ENCODE measurements at regions not wholly inside any gene's neighbourhood (a gene's known extent, or its start where the extent isn't known, plus 50 kb on each side); places are given as distances from the start of the nearest gene placed in this dataset.
"Not testable (repeated sequence)": the region's sequence is repeated elsewhere in the genome, so short reads cannot be mapped to it uniquely, and the experiment has no call there.

- 82 to 87% (median 85%) methylated on average over 3 of the region's 3 CpGs for whole genome bisulfite sequencing, 5 donors
- Histone ChIP-seq H3K27ac (no peak overlapping the region), H3K4me1 (peaks cover 0 to 9% (median 0%) of the 10 kb centered on the region in 4 donors), H3K4me3 (no peak overlapping the region), H3K36me3 (no peaks in the 10 kb centered on the region), H3K27me3 (no peaks in the 10 kb centered on the region), H3K9me3 (peaks cover 0 to 4% (median 0%) of the 10 kb centered on the region in 4 donors)
- TF ChIP-seq EP300 (IDR thresholded peaks at IDR 0.05) (no peak), POLR2A (IDR thresholded peaks at IDR 0.05) (no peak), POLR2AphosphoS5 (IDR thresholded peaks at IDR 0.05) (no peak)
- TF ChIP-seq, protein P1, sequence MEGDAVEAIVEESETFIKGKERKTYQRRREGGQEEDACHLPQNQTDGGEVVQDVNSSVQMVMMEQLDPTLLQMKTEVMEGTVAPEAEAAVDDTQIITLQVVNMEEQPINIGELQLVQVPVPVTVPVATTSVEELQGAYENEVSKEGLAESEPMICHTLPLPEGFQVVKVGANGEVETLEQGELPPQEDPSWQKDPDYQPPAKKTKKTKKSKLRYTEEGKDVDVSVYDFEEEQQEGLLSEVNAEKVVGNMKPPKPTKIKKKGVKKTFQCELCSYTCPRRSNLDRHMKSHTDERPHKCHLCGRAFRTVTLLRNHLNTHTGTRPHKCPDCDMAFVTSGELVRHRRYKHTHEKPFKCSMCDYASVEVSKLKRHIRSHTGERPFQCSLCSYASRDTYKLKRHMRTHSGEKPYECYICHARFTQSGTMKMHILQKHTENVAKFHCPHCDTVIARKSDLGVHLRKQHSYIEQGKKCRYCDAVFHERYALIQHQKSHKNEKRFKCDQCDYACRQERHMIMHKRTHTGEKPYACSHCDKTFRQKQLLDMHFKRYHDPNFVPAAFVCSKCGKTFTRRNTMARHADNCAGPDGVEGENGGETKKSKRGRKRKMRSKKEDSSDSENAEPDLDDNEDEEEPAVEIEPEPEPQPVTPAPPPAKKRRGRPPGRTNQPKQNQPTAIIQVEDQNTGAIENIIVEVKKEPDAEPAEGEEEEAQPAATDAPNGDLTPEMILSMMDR (IDR thresholded peaks at IDR 0.05): no peak
- intact Hi-C loops (cut with DNase I; ENCODE audit: low total_unique reads): loop anchor here (10.0 kb wide), 1 partner anchor 891 kb away; no protein-coding TSS in a partner anchor
- no peak for DNase-seq
Measured at GRCh38 chr5:15103864-15104263, 232.3 kb upstream of the ANKH start.

DNA sequence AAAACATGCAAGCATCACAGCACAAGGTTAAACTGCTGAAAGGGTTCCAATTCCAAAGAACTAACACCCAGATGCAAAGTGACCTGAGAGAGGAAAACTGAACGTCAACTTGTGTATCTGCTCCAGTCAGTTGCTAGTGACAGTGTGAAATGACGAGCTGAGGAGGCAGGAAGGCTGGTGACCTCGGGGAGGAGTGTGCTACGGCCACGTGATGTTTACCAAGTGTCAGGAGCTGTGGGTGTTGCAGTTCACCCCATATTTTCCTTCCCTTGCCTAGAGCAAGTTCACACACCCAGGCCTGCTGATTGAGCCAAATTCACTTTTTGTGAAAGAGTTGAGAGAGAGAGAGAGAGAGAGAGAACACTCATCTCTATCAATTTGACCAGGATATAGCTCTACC lies 231.6 kb upstream of the ANKH start:
- intact Hi-C loops (cut with DNase I; ENCODE audit: low total_unique reads): loop anchor here (10.0 kb wide), 1 partner anchor 892 kb away; no protein-coding TSS in a partner anchor
- peak in 1 of 2 donors; percentile 20 for DNase-seq
- Histone ChIP-seq H3K9me3 (peaks cover 0 to 4% (median 0%) of the 10 kb centered on the region in 4 donors), H3K27ac (no peak overlapping the region), H3K36me3 (no peaks in the 10 kb centered on the region), H3K4me3 (no peak overlapping the region), H3K4me1 (peaks cover 0 to 9% (median 0%) of the 10 kb centered on the region in 4 donors), H3K27me3 (no peaks in the 10 kb centered on the region)
- TF ChIP-seq, protein P1 (IDR thresholded peaks at IDR 0.05): no peak
- TF ChIP-seq POLR2AphosphoS5 (IDR thresholded peaks at IDR 0.05): no peak
- no peak for TF ChIP-seq POLR2A (IDR thresholded peaks at IDR 0.05)
- TF ChIP-seq EP300 (IDR thresholded peaks at IDR 0.05): no peak
- WGBS, 5 donors: 18 to 47% (median 29%) methylated on average over 5 of the region's 5 CpGs

DNA sequence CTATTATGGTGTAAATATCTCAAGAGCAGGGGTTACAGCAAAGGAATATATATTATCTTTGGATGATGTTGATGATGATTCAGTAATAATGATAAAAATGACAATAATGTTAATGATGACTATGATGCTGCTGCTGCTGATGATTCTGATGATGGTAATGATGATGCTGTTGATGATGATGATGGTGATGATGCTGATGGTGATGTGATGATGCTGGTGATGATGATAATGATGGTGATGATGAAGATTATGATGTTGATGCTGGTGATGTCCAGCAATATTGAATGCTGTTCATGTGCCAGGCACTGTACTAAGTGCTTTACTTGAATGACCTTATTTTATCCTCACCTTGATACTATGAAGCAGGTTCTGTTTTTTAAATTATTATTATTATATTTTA lies 226.0 kb upstream of the ANKH start:
- Histone ChIP-seq H3K4me1 (no peaks in the 10 kb centered on the region), H3K27me3 (no peaks in the 10 kb centered on the region), H3K27ac (no peak overlapping the region), H3K9me3 (peaks cover 0 to 4% (median 0%) of the 10 kb centered on the region in 4 donors), H3K4me3 (no peak overlapping the region), H3K36me3 (no peaks in the 10 kb centered on the region)
- DNase-seq: no peak
- intact Hi-C loops (cut with DNase I; ENCODE audit: low total_unique reads): no loop called here
- TF ChIP-seq POLR2A (IDR thresholded peaks at IDR 0.05) (no peak), EP300 (IDR thresholded peaks at IDR 0.05) (no peak), POLR2AphosphoS5 (IDR thresholded peaks at IDR 0.05) (no peak)
- TF ChIP-seq, protein P1 (IDR thresholded peaks at IDR 0.05): no peak

GRCh38 chr5:15096686-15097085 lies 225.1 kb upstream of the ANKH start:
- DNase-seq; H3K36me3 ChIP-seq; H3K27me3 ChIP-seq; H3K9me3 ChIP-seq; intact Hi-C loops (cut with DNase I; ENCODE audit: low total_unique reads); H3K4me1 ChIP-seq; H3K4me3 ChIP-seq; H3K27ac ChIP-seq: not testable (repeated sequence)
- WGBS, 5 donors: 93 to 97% (median 94%) methylated on average over 18 to 22 of the region's 22 CpGs

- WGBS, 5 donors: 86 to 91% (median 87%) methylated on average over 7 of the region's 7 CpGs
- Histone ChIP-seq H3K4me3 (no peak overlapping the region), H3K27me3 (no peaks in the 10 kb centered on the region), H3K4me1 (no peaks in the 10 kb centered on the region), H3K36me3 (no peaks in the 10 kb centered on the region), H3K9me3 (no peaks in the 10 kb centered on the region), H3K27ac (no peak overlapping the region)
- DNase-seq: no peak
- no peak for TF ChIP-seq EP300 (IDR thresholded peaks at IDR 0.05)
- TF ChIP-seq POLR2AphosphoS5 (IDR thresholded peaks at IDR 0.05): no peak
- TF ChIP-seq, protein P1 (IDR thresholded peaks at IDR 0.05): no peak
- no peak for TF ChIP-seq POLR2A (IDR thresholded peaks at IDR 0.05)
- intact Hi-C loops (cut with DNase I; ENCODE audit: low total_unique reads): no loop called here
Measured at GRCh38 chr5:15092801-15093200, 221.2 kb upstream of the ANKH start.
